Caco-2 (cell line): ENCODE measurements at regions not wholly inside any gene's neighbourhood (a gene's known extent, or its start where the extent isn't known, plus 50 kb on each side); places are given as distances from the start of the nearest gene placed in this dataset.

Source experiments
- BruUV-seq: library from RNA; stranded (reverse); fragments of 400-500 nt; replicated peaks from 2 replicates; lab custom pipeline; 2021; lab: Mats Ljungman, UMichigan
- CTCF ChIA-PET: fragments of 300-600 bp; sonication (Branson Sonifier 250); formaldehyde crosslinking; loops from one replicate; lab custom pipeline; 2022; ENCODE audit warnings: antibody characterized with exemption; lab: Charles Lee
- POLR2A ChIA-PET: fragments of 300-600 bp; sonication (Branson Sonifier 250); formaldehyde crosslinking; loops from one replicate; lab custom pipeline; 2022; ENCODE audit warnings: antibody characterized with exemption; lab: Charles Lee
- DNase-seq, 2 experiments: peaks; one replicate each; pipeline versions ENCODE4 v3.0.0 to v3.0.0-alpha.2; 2020 to 2022
- H3K27me3 ChIP-seq: replicated peaks from 2 replicates; pipeline ENCODE4 v1.6.0; 2011; ENCODE audit warnings: low read length; ENCODE audit not compliant: control insufficient read depth, insufficient read depth
- H3K36me3 ChIP-seq: 2 replicates; pipeline ENCODE4 v1.5.1; 2011; ENCODE audit warnings: low read length; ENCODE audit not compliant: control insufficient read depth, insufficient read depth
- H3K4me1 ChIP-seq: fragments of 250-450 bp; sonication (Bioruptor Pico); 2 replicates; pipeline ENCODE4 v1.5.1; 2020; ENCODE audit warnings: mild to moderate bottlenecking
- H3K4me3 ChIP-seq: 2 replicates; pipeline ENCODE4 v1.5.1; 2011; ENCODE audit warnings: low read depth, mild to moderate bottlenecking, control low read depth, low read length
- H3K9me3 ChIP-seq: fragments of 250-450 bp; sonication (Bioruptor Pico); 2 replicates; pipeline ENCODE4 v1.5.1; 2020; ENCODE audit warnings: mild to moderate bottlenecking, moderate library complexity
- H3K27ac Mint-ChIP-seq: one replicate; pipeline ENCODE4 v1.8.0; 2022; ENCODE audit warnings: mixed read lengths; ENCODE audit not compliant: unreplicated experiment
- H3K27me3 Mint-ChIP-seq: one replicate; pipeline ENCODE4 v1.8.0; 2022; ENCODE audit warnings: mixed read lengths; ENCODE audit not compliant: insufficient read depth, unreplicated experiment
- H3K36me3 Mint-ChIP-seq: one replicate; pipeline ENCODE4 v1.8.0; 2022; ENCODE audit warnings: mild to moderate bottlenecking, mixed read lengths; ENCODE audit not compliant: insufficient read depth, unreplicated experiment
- H3K4me1 Mint-ChIP-seq: one replicate; pipeline ENCODE4 v1.8.0; 2022; ENCODE audit warnings: low read depth, mixed read lengths; ENCODE audit not compliant: unreplicated experiment
- H3K4me3 Mint-ChIP-seq: one replicate; pipeline ENCODE4 v1.8.0; 2022; ENCODE audit warnings: mild to moderate bottlenecking, moderate library complexity, mixed read lengths; ENCODE audit not compliant: unreplicated experiment
- H3K9me3 Mint-ChIP-seq: one replicate; pipeline ENCODE4 v1.8.0; 2022; ENCODE audit warnings: mixed read lengths; ENCODE audit not compliant: unreplicated experiment
- intact Hi-C: fragments of 100-400 bp; cut with micrococcal nuclease; formaldehyde crosslinking; loops from one replicate; pipeline ENCODE4 v1.10.0; 2022; ENCODE audit not compliant: unreplicated experiment
- TF ChIP-seq, protein P1 (sequence below), 2 experiments: fragments of 200-600 bp in 1 of 2; IDR thresholded peaks; 1 replicate in 1 of 2; 2 replicates in 1 of 2; pipeline versions ENCODE4 v1.5.1 to v1.8.0; 2011 to 2022; ENCODE audit warnings: antibody characterized with exemption in 1 of 2, control low read depth in 1 of 2, inconsistent platforms in 1 of 2, low read depth in 1 of 2, low read length in 1 of 2, mild to moderate bottlenecking in 1 of 2, moderate library complexity in 1 of 2; ENCODE audit not compliant: insufficient read depth in 1 of 2, severe bottlenecking in 1 of 2, unreplicated experiment in 1 of 2

- H3K36me3 ChIP-seq = no peaks in the 10 kb centered on the region
- no TSS peak for BruUV-seq
- intact Hi-C loops = no loop called here
- DNase-seq = no peak
- Mint-ChIP-seq H3K36me3 (no peaks in the 10 kb centered on the region), H3K4me3 (no peak overlapping the region), H3K27ac (no peak overlapping the region), H3K27me3 (no peaks in the 10 kb centered on the region), H3K4me1 (no peaks in the 10 kb centered on the region), H3K9me3 (peaks cover 9% of the 10 kb centered on the region)
- no peaks in the 10 kb centered on the region for H3K27me3 ChIP-seq
- H3K4me3 ChIP-seq = no peak overlapping the region
- H3K9me3 ChIP-seq = no peaks in the 10 kb centered on the region
- ChIA-PET POLR2A (no interaction called here), CTCF (no interaction called here)
- TF ChIP-seq, protein P1, sequence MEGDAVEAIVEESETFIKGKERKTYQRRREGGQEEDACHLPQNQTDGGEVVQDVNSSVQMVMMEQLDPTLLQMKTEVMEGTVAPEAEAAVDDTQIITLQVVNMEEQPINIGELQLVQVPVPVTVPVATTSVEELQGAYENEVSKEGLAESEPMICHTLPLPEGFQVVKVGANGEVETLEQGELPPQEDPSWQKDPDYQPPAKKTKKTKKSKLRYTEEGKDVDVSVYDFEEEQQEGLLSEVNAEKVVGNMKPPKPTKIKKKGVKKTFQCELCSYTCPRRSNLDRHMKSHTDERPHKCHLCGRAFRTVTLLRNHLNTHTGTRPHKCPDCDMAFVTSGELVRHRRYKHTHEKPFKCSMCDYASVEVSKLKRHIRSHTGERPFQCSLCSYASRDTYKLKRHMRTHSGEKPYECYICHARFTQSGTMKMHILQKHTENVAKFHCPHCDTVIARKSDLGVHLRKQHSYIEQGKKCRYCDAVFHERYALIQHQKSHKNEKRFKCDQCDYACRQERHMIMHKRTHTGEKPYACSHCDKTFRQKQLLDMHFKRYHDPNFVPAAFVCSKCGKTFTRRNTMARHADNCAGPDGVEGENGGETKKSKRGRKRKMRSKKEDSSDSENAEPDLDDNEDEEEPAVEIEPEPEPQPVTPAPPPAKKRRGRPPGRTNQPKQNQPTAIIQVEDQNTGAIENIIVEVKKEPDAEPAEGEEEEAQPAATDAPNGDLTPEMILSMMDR (IDR thresholded peaks at IDR 0.05; ENCODE audit: insufficient read depth in 1 of 2, low read depth in 1 of 2, low read length in 1 of 2, severe bottlenecking in 1 of 2, unreplicated experiment in 1 of 2) = no peak
- H3K4me1 ChIP-seq = no peaks in the 10 kb centered on the region
These were observed 51.7 kb upstream of the FAM240B start for GRCh38 chr9:38771593-38771992.
